ENCODE measurements at regions not wholly inside any gene's neighbourhood (a gene's known extent, or its start where the extent isn't known, plus 50 kb on each side); places are given as distances from the start of the nearest gene placed in this dataset.
A peak's percentile ranks its signal among the peaks of the same experiment; 100 is the strongest.

- CTCF ChIA-PET, result interaction anchor here (1.0 to 1.3 kb wide), 2 partner anchors 21 to 35 kb away, joined by 3 to 5 read pairs; no protein-coding TSS in a partner anchor
- H3K9me3 Mint-ChIP-seq, result no peaks in the 10 kb centered on the region
- H3K4me1 Mint-ChIP-seq, result peaks cover 22% of the 10 kb centered on the region
- peak overlapping the region; percentile 75 for H3K27ac Mint-ChIP-seq
- POLR2A ChIA-PET, result interaction anchor here (1.0 kb wide), 1 partner anchor 146 kb away, joined by 3 read pairs; no protein-coding TSS in a partner anchor
- no peaks in the 10 kb centered on the region for H3K27me3 Mint-ChIP-seq (ENCODE audit: low read depth)
- H3K4me3 Mint-ChIP-seq, result peak overlapping the region; percentile 2; the same call in 1 of the 2 replicates
- H3K36me3 Mint-ChIP-seq, result no peaks in the 10 kb centered on the region
- ATAC-seq (peak; percentile 60), DNase-seq (ENCODE audit: low spot score) (no peak)
- TF ChIP-seq ZNF138 (CRISPR knock-in tag; conservative IDR thresholded peaks at IDR 0.05) (no peak), SOX15 (CRISPR knock-in tag; IDR thresholded peaks at IDR 0.05) (no peak), ERG (CRISPR knock-in tag; IDR thresholded peaks at IDR 0.05) (no peak), AR (CRISPR knock-in tag; IDR thresholded peaks at IDR 0.05) (no peak), FOXK1 (CRISPR knock-in tag; IDR thresholded peaks at IDR 0.05) (no peak), ZNF317 (CRISPR knock-in tag; IDR thresholded peaks at IDR 0.05; ENCODE audit: borderline replicate concordance, low read depth) (no peak), NFE2L1 (CRISPR knock-in tag; IDR thresholded peaks at IDR 0.05) (peak; percentile 48; the same call in 1 of the 2 replicates)
Measured at GRCh38 chr6:150720774-150721233, 121.1 kb downstream of the PLEKHG1 start.

GRCh38 chr6:150721418-150722266 is 122.0 kb downstream of the PLEKHG1 start:
- Mint-ChIP-seq H3K27me3 (ENCODE audit: low read depth) (no peaks in the 10 kb centered on the region), H3K4me1 (peaks cover 22% of the 10 kb centered on the region), H3K27ac (peak overlapping the region; percentile 3; the same call in 1 of the 2 replicates), H3K36me3 (no peaks in the 10 kb centered on the region), H3K9me3 (no peaks in the 10 kb centered on the region), H3K4me3 (no peak overlapping the region)
- POLR2A ChIA-PET, result interaction anchor here (1.0 kb wide), 1 partner anchor 145 kb away, joined by 3 read pairs; no protein-coding TSS in a partner anchor
- DNase-seq (ENCODE audit: low spot score) (no peak), ATAC-seq (no peak)
- CTCF ChIA-PET, result interaction anchor here (1.0 to 1.3 kb wide), 2 partner anchors 20 to 36 kb away, joined by 3 to 5 read pairs; no protein-coding TSS in a partner anchor
- no peak for TF ChIP-seq ARID4B (CRISPR knock-in tag; IDR thresholded peaks at IDR 0.05; ENCODE audit: borderline replicate concordance)
- TF ChIP-seq ETV6 (CRISPR knock-in tag; IDR thresholded peaks at IDR 0.05), result no peak
- TF ChIP-seq OVOL2 (CRISPR knock-in tag; IDR thresholded peaks at IDR 0.05; ENCODE audit: borderline replicate concordance), result no peak
- TF ChIP-seq ATF2 (CRISPR knock-in tag; IDR thresholded peaks at IDR 0.05; ENCODE audit: borderline replicate concordance, low read depth), result no peak
- TF ChIP-seq ZNF281 (CRISPR knock-in tag; IDR thresholded peaks at IDR 0.05), result no peak
